ENCODE measurements at regions not wholly inside any gene's neighbourhood (a gene's known extent, or its start where the extent isn't known, plus 50 kb on each side); places are given as distances from the start of the nearest gene placed in this dataset.

GRCh38 chr2:117763804-117764203, 50.7 kb upstream of the DDX18 start:
- TF ChIP-seq CTCF (IDR thresholded peaks at IDR 0.05; ENCODE audit: insufficient read depth, low read depth, low read length) = no peak
- TF ChIP-seq EZH2 (IDR thresholded peaks at IDR 0.05; ENCODE audit: insufficient read depth, low read length) = no peak
